ENCODE measurements at regions not wholly inside any gene's neighbourhood (a gene's known extent, or its start where the extent isn't known, plus 50 kb on each side); places are given as distances from the start of the nearest gene placed in this dataset.

GRCh38 chr12:42648061-42648460, 58.5 kb upstream of the PRICKLE1 start:
- Histone ChIP-seq H3K4me1 (ENCODE audit: control insufficient read depth in 5 of 5, insufficient read depth in 5 of 5, low read length in 5 of 5) (no peaks in the 10 kb centered on the region), H3K27ac (ENCODE audit: low read depth in 1 of 2, low read length in 1 of 2) (no peak overlapping the region), H3K27me3 (ENCODE audit: control insufficient read depth in 3 of 3, insufficient read depth in 3 of 3, low read length in 2 of 3) (no peaks in the 10 kb centered on the region), H3K36me3 (ENCODE audit: control insufficient read depth in 4 of 4, insufficient read depth in 4 of 4, low read length in 4 of 4) (no peaks in the 10 kb centered on the region), H3K4me3 (no peak overlapping the region), H3K9me3 (ENCODE audit: control insufficient read depth in 4 of 4, insufficient read depth in 3 of 4, low read length in 3 of 4) (no peaks in the 10 kb centered on the region), H3K9ac (ENCODE audit: insufficient read depth in 1 of 2, low read length in 2 of 2) (no peak overlapping the region)
- DNase-seq (no peak), ATAC-seq (ENCODE audit: insufficient read depth, low FRiP score) (no peak)
- WGBS, 2 donors, result 78 to 90% methylated on average over 3 of the region's 3 CpGs
- TF ChIP-seq, protein P1, sequence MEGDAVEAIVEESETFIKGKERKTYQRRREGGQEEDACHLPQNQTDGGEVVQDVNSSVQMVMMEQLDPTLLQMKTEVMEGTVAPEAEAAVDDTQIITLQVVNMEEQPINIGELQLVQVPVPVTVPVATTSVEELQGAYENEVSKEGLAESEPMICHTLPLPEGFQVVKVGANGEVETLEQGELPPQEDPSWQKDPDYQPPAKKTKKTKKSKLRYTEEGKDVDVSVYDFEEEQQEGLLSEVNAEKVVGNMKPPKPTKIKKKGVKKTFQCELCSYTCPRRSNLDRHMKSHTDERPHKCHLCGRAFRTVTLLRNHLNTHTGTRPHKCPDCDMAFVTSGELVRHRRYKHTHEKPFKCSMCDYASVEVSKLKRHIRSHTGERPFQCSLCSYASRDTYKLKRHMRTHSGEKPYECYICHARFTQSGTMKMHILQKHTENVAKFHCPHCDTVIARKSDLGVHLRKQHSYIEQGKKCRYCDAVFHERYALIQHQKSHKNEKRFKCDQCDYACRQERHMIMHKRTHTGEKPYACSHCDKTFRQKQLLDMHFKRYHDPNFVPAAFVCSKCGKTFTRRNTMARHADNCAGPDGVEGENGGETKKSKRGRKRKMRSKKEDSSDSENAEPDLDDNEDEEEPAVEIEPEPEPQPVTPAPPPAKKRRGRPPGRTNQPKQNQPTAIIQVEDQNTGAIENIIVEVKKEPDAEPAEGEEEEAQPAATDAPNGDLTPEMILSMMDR (IDR thresholded peaks at IDR 0.05; ENCODE audit: control extremely low read depth, extremely low read depth), result no peak

DNA sequence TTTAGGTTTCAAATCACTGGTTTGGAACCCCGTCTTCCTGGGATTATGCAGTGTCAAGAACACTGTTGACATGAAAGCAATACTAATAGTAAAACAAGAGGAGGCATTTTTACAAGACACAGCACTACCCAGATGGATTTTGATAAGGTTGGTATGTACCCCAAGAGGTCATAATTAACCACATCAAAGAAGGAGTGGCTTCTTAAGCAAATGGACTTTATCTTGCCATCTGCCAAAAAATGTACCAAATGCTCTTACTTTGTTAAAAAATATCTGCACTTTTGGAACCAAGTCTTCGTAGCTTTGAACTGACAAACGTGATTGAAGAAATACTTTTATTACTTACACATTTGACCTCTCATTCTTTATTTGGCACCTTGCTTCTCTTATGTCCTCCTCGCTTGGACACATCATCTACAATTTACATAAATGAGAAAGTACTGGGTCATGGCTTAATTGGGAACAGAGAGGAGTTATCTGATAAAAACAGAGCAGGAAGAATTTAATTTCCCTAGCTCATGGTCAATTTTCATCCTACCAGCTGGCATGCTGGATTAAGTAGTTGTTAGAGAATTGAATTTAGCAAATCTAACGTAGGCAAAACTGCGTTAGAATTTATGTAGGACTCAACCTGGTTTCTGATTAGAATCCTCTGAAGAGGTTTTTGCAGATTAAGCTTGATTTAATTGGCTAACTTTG, 54.5 kb upstream of the PRICKLE1 start:
- Histone ChIP-seq H3K27ac (ENCODE audit: low read depth in 1 of 2, low read length in 1 of 2) (no peak overlapping the region), H3K4me1 (ENCODE audit: control insufficient read depth in 5 of 5, insufficient read depth in 5 of 5, low read length in 5 of 5) (peaks cover 0 to 4% (median 0%) of the 10 kb centered on the region in 5 donors), H3K27me3 (ENCODE audit: control insufficient read depth in 3 of 3, insufficient read depth in 3 of 3, low read length in 2 of 3) (no peaks in the 10 kb centered on the region), H3K9me3 (ENCODE audit: control insufficient read depth in 4 of 4, insufficient read depth in 3 of 4, low read length in 3 of 4) (no peaks in the 10 kb centered on the region), H3K4me3 (no peak overlapping the region), H3K9ac (ENCODE audit: insufficient read depth in 1 of 2, low read length in 2 of 2) (no peak overlapping the region), H3K36me3 (ENCODE audit: control insufficient read depth in 4 of 4, insufficient read depth in 4 of 4, low read length in 4 of 4) (no peaks in the 10 kb centered on the region)
- TF ChIP-seq, protein P1 (IDR thresholded peaks at IDR 0.05; ENCODE audit: control extremely low read depth, extremely low read depth), result no peak
- DNase-seq (no peak), ATAC-seq (ENCODE audit: insufficient read depth, low FRiP score) (no peak)
- 70 to 88% methylated on average over 6 of the region's 6 CpGs for WGBS, 2 donors

DNA sequence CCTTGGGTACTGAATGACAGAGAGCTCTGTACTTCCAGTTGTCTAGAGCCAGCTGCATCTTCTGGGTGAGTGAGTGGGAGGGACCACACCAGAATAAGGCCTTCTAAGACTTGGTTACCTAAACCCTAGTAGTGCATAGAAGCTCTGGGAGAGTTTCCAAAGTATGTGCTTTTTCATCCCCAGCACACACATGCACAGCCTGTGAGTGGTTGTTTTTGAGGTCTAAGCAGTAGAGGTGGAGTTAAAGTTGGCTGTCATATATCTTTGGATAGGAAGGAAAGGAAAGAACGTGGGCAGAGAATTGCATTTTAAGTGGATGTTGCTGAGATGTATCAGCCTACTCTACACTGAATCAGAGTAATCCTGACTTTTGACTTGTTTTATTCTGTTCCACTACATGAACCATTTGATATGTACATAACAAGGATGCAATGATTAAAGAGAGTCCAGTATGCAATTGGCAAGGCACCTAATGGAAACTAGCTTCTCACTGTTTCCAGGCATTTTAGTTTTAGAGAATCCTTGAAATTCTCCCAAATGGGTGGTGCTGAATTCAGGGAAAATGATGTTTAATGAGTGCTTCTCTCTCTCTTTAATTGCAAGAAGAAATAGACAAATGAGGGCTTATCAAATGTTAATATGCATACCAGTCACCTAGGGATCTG, 51.8 kb upstream of the PRICKLE1 start:
- 46 to 47% methylated on average over 1 of the region's 1 CpG for WGBS, 2 donors

More for the DNA sequence above, 51.8 kb upstream of the PRICKLE1 start:
- ATAC-seq (ENCODE audit: insufficient read depth, low FRiP score), result no peak
- Histone ChIP-seq H3K9ac (ENCODE audit: insufficient read depth in 1 of 2, low read length in 2 of 2) (no peak overlapping the region), H3K27me3 (ENCODE audit: control insufficient read depth in 3 of 3, insufficient read depth in 3 of 3, low read length in 2 of 3) (no peaks in the 10 kb centered on the region), H3K4me3 (no peak overlapping the region), H3K4me1 (ENCODE audit: control insufficient read depth in 5 of 5, insufficient read depth in 5 of 5, low read length in 5 of 5) (peaks cover 0 to 4% (median 0%) of the 10 kb centered on the region in 5 donors), H3K36me3 (ENCODE audit: control insufficient read depth in 4 of 4, insufficient read depth in 4 of 4, low read length in 4 of 4) (no peaks in the 10 kb centered on the region), H3K27ac (ENCODE audit: low read depth in 1 of 2, low read length in 1 of 2) (no peak overlapping the region), H3K9me3 (ENCODE audit: control insufficient read depth in 4 of 4, insufficient read depth in 3 of 4, low read length in 3 of 4) (no peaks in the 10 kb centered on the region)
- TF ChIP-seq, protein P1 (IDR thresholded peaks at IDR 0.05; ENCODE audit: control extremely low read depth, extremely low read depth), result no peak
- peak in 2 of 3 donors; percentile 21 to 31 for DNase-seq

Measured in lung (tissue), 11 donors.